GM19455 (cell line): ENCODE measurements at regions not wholly inside any gene's neighbourhood (a gene's known extent, or its start where the extent isn't known, plus 50 kb on each side); places are given as distances from the start of the nearest gene placed in this dataset.
"Not testable (repeated sequence)": the region's sequence is repeated elsewhere in the genome, so short reads cannot be mapped to it uniquely, and the experiment has no call there.

ENCODE experiments used
- ATAC-seq: cut with Tn5 transposase; IDR thresholded peaks from one replicate; pipeline ENCODE4 v1.9.1; 2021; ENCODE audit not compliant: unreplicated experiment

DNA sequence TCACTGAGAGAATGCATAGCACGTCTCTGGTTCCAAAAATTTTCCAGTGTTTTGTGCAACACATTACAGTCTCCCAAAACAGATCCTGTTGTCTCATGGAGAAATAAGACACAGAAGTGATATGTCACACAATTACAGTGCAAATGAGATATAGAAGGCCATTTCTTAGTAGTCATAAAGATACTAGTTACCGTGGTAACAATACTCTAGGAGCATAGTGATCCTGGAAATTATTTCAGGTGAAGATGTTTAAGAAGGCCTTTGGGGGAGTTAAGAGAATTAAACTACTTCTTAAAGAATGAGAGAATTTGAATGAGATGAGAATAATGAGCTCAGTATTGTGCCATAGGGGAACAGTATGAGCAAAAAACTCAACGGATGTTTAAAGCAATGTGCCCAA is 628.0 kb upstream of the MIR17HG start:
- no peak for ATAC-seq

DNA sequence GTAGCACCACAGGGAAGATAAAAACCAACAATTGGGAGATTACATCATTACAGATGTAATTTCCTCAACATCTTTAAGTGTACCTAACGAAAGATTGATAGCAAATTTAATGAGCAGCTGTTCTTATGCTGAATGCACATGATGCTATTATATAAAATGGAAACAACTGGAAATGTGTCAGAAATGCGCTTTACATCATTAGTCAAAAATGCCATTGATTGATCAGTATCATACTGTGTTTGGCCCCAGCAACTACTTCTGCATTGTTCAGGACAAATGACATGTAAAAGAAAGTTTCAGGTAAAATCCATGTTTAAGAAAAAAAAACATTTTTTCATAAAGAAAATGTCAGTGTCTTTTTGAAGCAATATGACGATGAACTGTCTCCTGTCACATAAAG is 625.5 kb upstream of the MIR17HG start:
- ATAC-seq: no peak

DNA sequence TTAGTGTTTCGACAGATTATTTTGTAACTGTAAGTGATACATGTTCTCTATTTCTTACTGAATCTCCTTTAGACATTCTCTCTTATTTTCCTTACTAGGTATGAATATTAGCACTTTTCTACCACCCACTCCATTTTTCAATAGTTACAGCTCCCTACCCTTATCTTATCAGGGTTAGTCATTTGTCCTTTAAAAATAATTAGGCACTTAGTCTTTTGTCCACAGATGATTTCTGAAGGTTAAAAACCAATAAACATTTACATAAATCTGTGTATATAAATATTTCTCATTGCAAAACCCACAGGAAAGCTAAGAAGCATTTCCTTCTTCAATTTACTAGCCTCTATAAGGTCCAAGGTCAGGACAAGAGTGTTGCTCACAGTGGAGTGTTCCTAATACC is 624.1 kb upstream of the MIR17HG start:
- no peak for ATAC-seq

DNA sequence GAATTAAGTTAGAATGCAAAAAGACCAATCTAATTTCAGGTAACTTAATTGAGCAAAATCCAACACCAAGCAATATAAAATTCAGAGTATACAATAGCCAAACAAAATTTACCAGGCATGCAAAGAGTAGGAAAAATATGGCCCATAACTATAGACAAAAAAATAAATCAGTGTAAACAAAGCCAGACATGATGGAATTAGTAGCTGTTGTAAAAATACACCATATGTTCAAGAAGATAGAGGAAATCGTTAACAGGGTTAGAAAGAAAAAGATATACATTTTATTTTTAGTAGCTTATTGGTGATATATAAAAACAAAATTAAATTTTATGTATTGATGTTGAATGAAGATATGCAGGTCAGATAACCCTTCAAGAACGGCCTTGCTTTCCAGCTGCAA is 621.1 kb upstream of the MIR17HG start:
- ATAC-seq: no peak

GRCh38 chr13:90732049-90732448 is 615.4 kb upstream of the MIR17HG start:
- ATAC-seq: no peak

GRCh38 chr13:90734497-90734896 is 613.0 kb upstream of the MIR17HG start:
- ATAC-seq: not testable (repeated sequence)

- no peak for ATAC-seq
Measured at GRCh38 chr13:90738881-90739280, 608.6 kb upstream of the MIR17HG start.

- no peak for ATAC-seq
Measured at GRCh38 chr13:90740099-90740498, 607.4 kb upstream of the MIR17HG start.

- no peak for ATAC-seq
Measured at GRCh38 chr13:90742381-90742780, 605.1 kb upstream of the MIR17HG start.

- no peak for ATAC-seq
Measured at GRCh38 chr13:90746230-90746629, 601.3 kb upstream of the MIR17HG start.

GRCh38 chr13:90750021-90750420 is 597.5 kb upstream of the MIR17HG start:
- ATAC-seq: no peak

- ATAC-seq: no peak
Measured at GRCh38 chr13:90751026-90751425, 596.5 kb upstream of the MIR17HG start.

GRCh38 chr13:90752070-90752469 is 595.4 kb upstream of the MIR17HG start:
- no peak for ATAC-seq

- no peak for ATAC-seq
Measured at GRCh38 chr13:90757127-90757680, 590.3 kb upstream of the MIR17HG start.

DNA sequence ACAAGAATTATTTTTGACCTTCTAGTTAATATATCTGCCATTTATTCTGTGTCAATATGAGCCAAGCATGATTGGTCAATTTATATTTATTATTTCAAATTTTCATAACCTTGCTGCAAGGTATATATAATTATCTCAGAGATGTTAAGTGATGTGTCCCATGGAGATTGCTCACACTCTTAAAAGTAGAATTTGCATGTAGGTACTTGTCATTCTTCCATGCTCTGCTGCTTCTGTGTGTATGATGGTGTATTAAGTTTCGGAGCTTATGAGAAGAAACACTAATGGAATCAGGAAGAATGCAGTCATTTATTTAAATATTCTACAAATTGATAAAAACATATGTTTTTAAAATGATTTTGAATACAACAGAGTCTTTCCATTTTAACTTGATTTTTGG is 586.8 kb upstream of the MIR17HG start:
- ATAC-seq: no peak

DNA sequence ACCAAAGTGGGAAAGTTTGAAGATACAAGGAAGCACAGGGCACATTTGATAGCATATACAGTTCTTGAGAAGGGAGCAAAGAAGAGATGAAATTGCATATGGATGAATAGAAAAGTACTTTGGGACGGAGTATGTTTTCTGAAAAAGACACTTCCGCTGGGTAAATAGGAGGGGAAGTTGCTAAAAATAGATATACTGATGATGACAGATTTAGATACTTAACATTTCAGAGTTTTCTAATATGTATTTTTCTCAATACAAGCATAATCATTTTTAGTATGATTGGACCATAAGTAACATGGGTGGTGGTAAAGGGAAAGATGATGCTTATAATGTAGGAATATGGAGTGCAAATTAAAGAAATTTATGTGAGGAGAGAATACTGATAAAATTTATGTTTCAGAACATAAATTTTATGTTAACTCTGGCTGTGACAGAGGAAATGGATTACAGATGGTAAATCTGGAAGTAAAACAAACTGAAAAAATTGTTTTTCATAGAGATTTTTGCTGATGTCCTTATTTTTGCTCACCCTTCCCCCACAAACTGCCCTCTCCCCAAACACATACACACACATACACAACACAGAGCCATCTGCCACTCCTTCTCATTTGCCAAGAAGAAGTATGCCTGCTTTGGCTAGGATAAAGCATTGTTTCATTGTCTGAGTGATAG is 583.9 kb upstream of the MIR17HG start:
- no peak for ATAC-seq

- ATAC-seq: no peak
Measured at GRCh38 chr13:90766386-90766902, 581.0 kb upstream of the MIR17HG start.

GRCh38 chr13:90768116-90768515 is 579.4 kb upstream of the MIR17HG start:
- ATAC-seq: no peak

DNA sequence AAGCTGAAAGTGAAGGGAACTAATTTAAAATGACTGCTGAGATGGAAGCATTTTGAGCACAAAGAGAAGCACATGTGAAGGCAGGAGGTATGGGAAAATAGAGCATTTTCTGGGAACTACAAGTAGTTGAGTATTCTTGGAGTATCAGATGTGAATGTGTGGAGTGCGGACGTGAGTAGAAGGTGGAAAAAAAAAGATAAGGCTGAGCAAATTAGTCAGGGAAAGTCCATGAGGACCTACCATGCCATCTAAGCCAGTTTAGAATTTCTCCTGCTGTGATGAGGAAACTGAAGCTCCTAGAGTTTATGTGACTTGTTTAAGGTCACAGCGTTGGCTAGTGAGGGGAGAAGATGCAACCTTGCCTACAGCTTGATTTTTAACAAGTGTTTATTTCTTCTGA is 578.1 kb upstream of the MIR17HG start:
- ATAC-seq: no peak

DNA sequence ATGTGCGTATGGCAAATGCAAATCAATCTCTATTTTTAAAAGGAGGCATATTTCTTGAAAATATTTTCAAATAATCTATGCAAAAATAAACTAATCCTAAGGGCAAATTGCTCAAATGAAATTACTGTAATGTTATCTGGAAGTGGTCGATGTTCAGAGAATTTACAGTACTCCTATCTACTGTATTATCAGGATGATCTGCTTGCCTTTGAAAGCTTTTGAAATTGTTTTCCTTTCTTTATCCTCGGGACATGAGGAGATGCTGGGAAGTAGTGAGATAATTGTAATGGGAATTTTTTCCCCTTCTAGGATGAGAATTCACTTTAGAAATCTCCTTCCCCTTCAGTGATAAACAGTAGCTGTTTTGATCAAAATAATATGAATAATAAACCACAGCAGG is 577.2 kb upstream of the MIR17HG start:
- no peak for ATAC-seq

DNA sequence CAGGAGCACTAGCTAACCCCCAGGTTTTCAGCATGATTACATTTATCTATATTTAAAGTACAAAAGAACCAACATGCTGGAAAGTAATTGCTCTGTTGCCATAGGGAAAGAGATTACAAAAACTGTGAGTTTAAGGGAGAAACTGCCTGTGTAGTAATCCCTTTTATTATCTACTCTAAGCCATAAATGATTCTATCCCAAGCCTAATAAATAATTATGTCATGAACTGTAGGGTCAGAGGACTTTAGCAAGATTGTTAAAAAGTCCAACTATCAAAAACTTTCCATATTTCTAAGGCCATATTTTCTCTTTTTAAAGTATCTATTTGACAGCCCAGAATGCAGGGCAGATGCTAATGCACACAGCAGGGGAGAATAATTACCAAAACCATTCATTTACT is 573.8 kb upstream of the MIR17HG start:
- no peak for ATAC-seq

DNA sequence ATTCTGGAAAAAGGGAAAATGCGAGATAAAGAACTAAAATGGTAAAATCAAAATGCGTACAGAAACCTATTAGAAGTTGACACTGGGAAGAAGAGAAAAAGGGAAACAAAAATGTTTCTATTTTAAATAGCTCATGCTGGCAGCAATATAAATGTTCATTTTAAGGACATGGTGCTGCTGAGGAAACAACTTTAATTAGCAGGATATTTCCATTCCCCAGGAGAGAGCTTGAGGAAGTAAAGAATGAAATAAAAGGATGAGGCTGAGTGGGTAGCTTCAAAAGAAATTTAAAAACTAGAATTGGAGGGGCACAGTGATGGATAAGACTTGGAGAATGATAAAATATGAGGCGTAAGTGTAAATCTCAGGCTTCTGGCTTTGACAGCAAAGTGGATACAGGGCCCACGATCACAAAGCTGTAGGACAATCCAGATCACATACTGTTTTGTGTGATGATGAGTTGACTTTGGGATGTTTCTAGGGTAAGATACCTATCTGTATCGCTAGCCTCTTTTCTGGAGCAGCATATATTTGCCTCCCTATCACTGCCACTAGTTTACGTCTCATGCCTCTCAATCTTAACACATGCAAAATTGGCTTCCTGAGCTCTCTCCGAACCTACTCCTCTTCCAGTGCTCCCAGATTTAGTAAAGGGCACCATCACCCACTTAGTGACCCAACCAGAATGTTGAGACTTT is 571.3 kb upstream of the MIR17HG start:
- ATAC-seq: no peak
